CD4-positive, alpha-beta T cell treated with Interferon alpha-2 for 1 hour (primary cell): ENCODE measurements at regions not wholly inside any gene's neighbourhood (a gene's known extent, or its start where the extent isn't known, plus 50 kb on each side); places are given as distances from the start of the nearest gene placed in this dataset.

ENCODE experiments used
- DNase-seq, 2 donors: peaks; one replicate each; pipeline ENCODE4 v3.0.0-alpha.2; 2020 to 2022

GRCh38 chr10:114771749-114772148 is 49.8 kb upstream of the FHIP2A start:
- DNase-seq, result no peak
